SK-N-SH treated with all-trans-retinoic acid at 6 μM for 48 hours (cell line): ENCODE measurements at regions not wholly inside any gene's neighbourhood (a gene's known extent, or its start where the extent isn't known, plus 50 kb on each side); places are given as distances from the start of the nearest gene placed in this dataset.

Source experiments
- BACH2 ChIP-seq: fragments of 250-450 bp; sonication (Bioruptor Pico); IDR thresholded peaks from 2 replicates; pipeline ENCODE4 v1.9.0; 2021; ENCODE audit warnings: mild to moderate bottlenecking, borderline replicate concordance
- RARB ChIP-seq: fragments of 250-450 bp; sonication (Bioruptor Pico); IDR thresholded peaks from 2 replicates; pipeline ENCODE4 v1.8.0; 2021; ENCODE audit warnings: mild to moderate bottlenecking, moderate library complexity
- TOX ChIP-seq: fragments of 250-450 bp; sonication (Bioruptor Pico); IDR thresholded peaks from 2 replicates; pipeline ENCODE4 v1.8.0; 2021; ENCODE audit warnings: mild to moderate bottlenecking, moderate library complexity, borderline replicate concordance
- ZNF8 ChIP-seq: fragments of 450-650 bp; formaldehyde crosslinking; IDR thresholded peaks from 2 replicates; pipeline ENCODE4 v1.5.0; 2020; ENCODE audit warnings: mild to moderate bottlenecking, moderate library complexity

- TF ChIP-seq RARB = no peak
- no peak for TF ChIP-seq ZNF8 (CRISPR knock-in tag)
- no peak for TF ChIP-seq BACH2 (CRISPR knock-in tag)
- TF ChIP-seq TOX (CRISPR knock-in tag) = no peak
Observed at GRCh38 chr7:51980812-51981211, 664.2 kb upstream of the COBL start.
